ENCODE measurements at regions not wholly inside any gene's neighbourhood (a gene's known extent, or its start where the extent isn't known, plus 50 kb on each side); places are given as distances from the start of the nearest gene placed in this dataset.

- TF ChIP-seq ZNF274 (IDR thresholded peaks at IDR 0.05; ENCODE audit: low read depth, low read length): no peak
- no peak overlapping the region for H3K4me3 ChIP-seq (ENCODE audit: low read length)
Observed at GRCh38 chr6:164531736-164532135, 777.7 kb downstream of the C6orf118 start.

GRCh38 chr6:164528539-164528938, 780.9 kb downstream of the C6orf118 start:
- no peak overlapping the region for H3K4me3 ChIP-seq (ENCODE audit: low read length)
- TF ChIP-seq ZNF274 (IDR thresholded peaks at IDR 0.05; ENCODE audit: low read depth, low read length): no peak

- no peak for TF ChIP-seq ZNF274 (IDR thresholded peaks at IDR 0.05; ENCODE audit: low read depth, low read length)
- H3K4me3 ChIP-seq (ENCODE audit: low read length): no peak overlapping the region
Observed at GRCh38 chr6:164523087-164523654, 786.2 kb downstream of the C6orf118 start.

DNA sequence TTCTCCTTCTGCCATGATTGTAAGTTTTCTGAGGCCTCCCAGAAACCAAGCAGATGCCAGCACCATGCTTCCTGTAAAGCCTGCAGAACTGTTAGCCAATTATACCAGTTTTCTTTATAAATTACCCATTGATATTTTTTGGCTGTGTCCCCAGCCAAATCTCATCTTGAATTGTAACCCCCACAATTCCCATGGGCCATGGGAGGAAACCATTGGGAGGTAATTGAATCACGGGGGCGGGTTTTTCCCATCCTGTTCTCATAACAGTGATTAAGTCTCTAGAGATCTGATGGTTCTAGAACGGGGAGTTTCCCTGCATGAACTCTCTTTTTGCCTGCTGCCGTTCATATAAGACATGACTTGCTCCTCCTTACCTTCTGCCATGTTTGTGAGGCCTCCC, 788.5 kb downstream of the C6orf118 start:
- H3K4me3 ChIP-seq (ENCODE audit: low read length): no peak overlapping the region

GRCh38 chr6:164507206-164507940, 802.0 kb downstream of the C6orf118 start:
- H3K4me3 ChIP-seq (ENCODE audit: low read length): no peak overlapping the region
- no peak for TF ChIP-seq ZNF274 (IDR thresholded peaks at IDR 0.05; ENCODE audit: low read depth, low read length)

More for the DNA sequence above, 788.5 kb downstream of the C6orf118 start:
- no peak for TF ChIP-seq ZNF274 (IDR thresholded peaks at IDR 0.05; ENCODE audit: low read depth, low read length)

- no peak for TF ChIP-seq ZNF274 (IDR thresholded peaks at IDR 0.05; ENCODE audit: low read depth, low read length)
- H3K4me3 ChIP-seq (ENCODE audit: low read length): no peak overlapping the region
Observed at GRCh38 chr6:164505425-164505824, 804.0 kb downstream of the C6orf118 start.

GRCh38 chr6:164502833-164503232, 806.6 kb downstream of the C6orf118 start:
- no peak overlapping the region for H3K4me3 ChIP-seq (ENCODE audit: low read length)
- TF ChIP-seq ZNF274 (IDR thresholded peaks at IDR 0.05; ENCODE audit: low read depth, low read length): no peak

DNA sequence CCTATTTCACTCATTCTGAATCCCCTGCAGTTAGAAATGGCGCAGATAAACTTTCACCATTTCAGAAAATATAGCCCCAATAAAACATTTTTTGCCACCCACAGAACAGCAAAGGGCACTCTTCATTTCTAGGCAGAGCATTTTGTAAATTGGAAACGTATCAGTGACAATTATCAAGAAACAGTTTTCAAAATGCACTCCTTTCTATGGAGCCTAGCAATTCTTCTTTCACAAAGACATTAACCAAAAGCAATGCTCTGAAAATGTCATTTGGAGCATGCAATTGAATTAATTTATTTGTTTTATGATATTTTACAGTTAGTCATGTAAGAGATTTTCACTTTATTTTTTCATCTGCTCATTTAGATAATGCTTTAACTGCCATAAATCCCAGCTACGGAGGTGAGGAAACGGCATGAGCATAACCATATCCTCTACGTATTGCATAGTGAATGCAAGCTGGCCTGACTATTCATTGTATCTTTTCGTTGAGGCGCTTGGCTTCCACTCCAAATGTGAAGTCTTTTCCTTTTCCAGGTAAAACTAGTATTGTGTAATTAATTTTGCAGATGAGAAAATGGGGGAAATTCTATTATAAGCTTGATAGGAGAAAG, 813.4 kb downstream of the C6orf118 start:
- no peak for TF ChIP-seq ZNF274 (IDR thresholded peaks at IDR 0.05; ENCODE audit: low read depth, low read length)
- H3K4me3 ChIP-seq (ENCODE audit: low read length): no peak overlapping the region

GRCh38 chr6:164478426-164478825, 831.0 kb downstream of the C6orf118 start:
- no peak overlapping the region for H3K4me3 ChIP-seq (ENCODE audit: low read length)
- no peak for TF ChIP-seq ZNF274 (IDR thresholded peaks at IDR 0.05; ENCODE audit: low read depth, low read length)

DNA sequence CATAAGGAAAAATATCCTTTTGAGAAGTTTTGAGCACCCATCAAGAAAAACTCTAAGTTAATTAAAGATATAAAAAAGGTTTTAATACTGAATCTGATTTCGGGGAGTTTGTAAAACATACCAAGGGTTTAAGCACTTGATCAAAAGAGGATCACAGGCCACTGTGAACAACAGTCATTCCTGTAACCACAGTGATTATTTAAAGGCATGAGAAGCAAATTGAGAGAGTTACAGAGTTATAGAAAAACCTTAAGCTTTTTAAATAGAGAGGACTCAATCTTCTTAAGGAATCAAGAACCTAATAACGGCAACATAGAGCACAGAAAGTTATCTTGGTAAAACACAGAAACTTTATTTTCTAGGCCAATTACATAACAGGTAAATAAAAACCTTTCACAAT, 831.6 kb downstream of the C6orf118 start:
- H3K4me3 ChIP-seq (ENCODE audit: low read length): no peak overlapping the region
- no peak for TF ChIP-seq ZNF274 (IDR thresholded peaks at IDR 0.05; ENCODE audit: low read depth, low read length)

- TF ChIP-seq ZNF274 (IDR thresholded peaks at IDR 0.05; ENCODE audit: low read depth, low read length): no peak
- no peak overlapping the region for H3K4me3 ChIP-seq (ENCODE audit: low read length)
Observed at GRCh38 chr6:164477101-164477500, 832.3 kb downstream of the C6orf118 start.

- no peak for TF ChIP-seq ZNF274 (IDR thresholded peaks at IDR 0.05; ENCODE audit: low read depth, low read length)
- no peak overlapping the region for H3K4me3 ChIP-seq (ENCODE audit: low read length)
Observed at GRCh38 chr6:164469276-164469949, 840.0 kb downstream of the C6orf118 start.

DNA sequence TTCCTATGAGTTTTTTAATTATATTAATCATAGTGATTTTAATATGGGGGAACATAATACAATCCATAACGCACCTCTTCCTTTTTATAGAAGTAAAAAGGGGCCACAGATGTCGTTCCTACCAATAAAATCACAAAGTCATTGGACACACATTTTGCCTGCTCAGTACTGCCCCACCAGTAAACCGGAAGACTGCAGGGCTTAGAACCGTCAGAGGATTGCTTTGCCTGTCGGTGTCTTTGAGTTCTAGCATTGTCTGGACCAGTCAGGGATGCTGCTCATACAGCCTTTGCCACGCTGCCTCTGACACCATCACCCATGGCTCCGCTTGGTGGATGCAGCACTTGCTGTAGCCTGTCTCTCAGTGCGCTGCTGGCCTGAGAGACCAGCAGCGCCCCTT, 853.6 kb downstream of the C6orf118 start:
- no peak for TF ChIP-seq ZNF274 (IDR thresholded peaks at IDR 0.05; ENCODE audit: low read depth, low read length)

DNA sequence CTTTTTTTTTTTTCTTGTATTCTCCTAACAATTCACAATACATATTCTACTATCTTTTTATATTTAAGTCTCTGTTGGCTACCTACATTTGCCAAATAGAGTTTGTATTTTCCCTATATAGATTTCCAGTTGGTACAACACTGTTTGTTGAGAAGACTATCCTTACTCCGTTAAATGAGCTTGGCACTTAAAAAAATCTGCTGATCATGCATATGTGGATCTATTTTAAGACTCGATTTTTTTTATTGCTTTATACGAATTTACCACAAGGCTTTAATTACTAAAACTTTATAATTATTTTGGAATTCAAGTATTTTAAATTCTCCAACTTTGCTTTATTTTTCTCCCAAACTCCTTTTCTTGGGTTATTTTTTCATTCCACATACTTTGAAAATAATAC, 855.6 kb downstream of the C6orf118 start:
- no peak for TF ChIP-seq ZNF274 (IDR thresholded peaks at IDR 0.05; ENCODE audit: low read depth, low read length)
- H3K4me3 ChIP-seq (ENCODE audit: low read length): no peak overlapping the region

More for the DNA sequence above, 853.6 kb downstream of the C6orf118 start:
- no peak overlapping the region for H3K4me3 ChIP-seq (ENCODE audit: low read length)

GRCh38 chr6:164442572-164442971, 866.8 kb downstream of the C6orf118 start:
- H3K4me3 ChIP-seq (ENCODE audit: low read length): no peak overlapping the region
- TF ChIP-seq ZNF274 (IDR thresholded peaks at IDR 0.05; ENCODE audit: low read depth, low read length): no peak
